Keratinocyte (primary cell): ENCODE measurements at regions not wholly inside any gene's neighbourhood (a gene's known extent, or its start where the extent isn't known, plus 50 kb on each side); places are given as distances from the start of the nearest gene placed in this dataset.

ENCODE experiments used
- DNase-seq: peaks from one replicate; pipeline ENCODE4 v3.0.0-alpha.2; 2011; ENCODE audit warnings: low read depth, missing footprints, low spot score
- FAIRE-seq: peaks from 2 replicates; lab custom pipeline; 2011; peaks lifted over from hg19 to GRCh38; lab: Jason Lieb, UNC
- H2AFZ ChIP-seq: 2 replicates; pipeline ENCODE4 v1.6.0; 2012; ENCODE audit warnings: low read length, control low read depth, inconsistent platforms; ENCODE audit not compliant: control insufficient read depth
- H3K27ac ChIP-seq: 2 replicates; pipeline ENCODE4 v1.5.1; 2011; ENCODE audit warnings: low read length; ENCODE audit not compliant: control insufficient read depth, insufficient read depth
- H3K27me3 ChIP-seq: 3 replicates; pipeline ENCODE4 v1.6.0; 2011; ENCODE audit warnings: low read length; ENCODE audit not compliant: control insufficient read depth, insufficient read depth; ENCODE audit errors: extremely low read depth
- H3K36me3 ChIP-seq, 2 experiments: 2 replicates in 1 of 2; 3 replicates in 1 of 2; pipeline ENCODE4 v1.5.1; 2011; ENCODE audit warnings: low read length in 2 of 2, mild to moderate bottlenecking in 1 of 2; ENCODE audit not compliant: control insufficient read depth in 2 of 2, insufficient read depth in 2 of 2; ENCODE audit errors: extremely low read depth in 1 of 2
- H3K4me1 ChIP-seq: 3 replicates; pipeline ENCODE4 v1.5.1; 2011; ENCODE audit warnings: low read length; ENCODE audit not compliant: control insufficient read depth, insufficient read depth; ENCODE audit errors: extremely low read depth
- H3K4me2 ChIP-seq: 3 replicates; pipeline ENCODE4 v1.6.0; 2011; ENCODE audit warnings: low read depth, low read length; ENCODE audit not compliant: control insufficient read depth, insufficient read depth; ENCODE audit errors: extremely low read depth
- H3K4me3 ChIP-seq, 3 experiments: fragments of 200-600 bp in 1 of 3; sonication (generic) in 1 of 3; 2 replicates in 2 of 3; 3 replicates in 1 of 3; pipeline ENCODE4 v1.5.1; 2011 to 2016; ENCODE audit warnings: low read length in 3 of 3, mild to moderate bottlenecking in 3 of 3, control low read depth in 2 of 3, inconsistent platforms in 1 of 3, low read depth in 1 of 3, mixed read lengths in 1 of 3, mixed run types in 1 of 3, moderate library complexity in 1 of 3; ENCODE audit not compliant: control insufficient read depth in 2 of 3, insufficient read depth in 2 of 3; ENCODE audit errors: extremely low read depth in 1 of 3
- H3K79me2 ChIP-seq: 2 replicates; pipeline ENCODE4 v1.6.0; 2012; ENCODE audit warnings: low read length; ENCODE audit not compliant: control insufficient read depth, insufficient read depth
- H3K9ac ChIP-seq: 3 replicates; pipeline ENCODE4 v1.6.0; 2011; ENCODE audit warnings: low read length; ENCODE audit not compliant: control insufficient read depth, insufficient read depth; ENCODE audit errors: extremely low read depth
- H3K9me1 ChIP-seq: 3 replicates; pipeline ENCODE4 v1.6.0; 2011; ENCODE audit warnings: low read length; ENCODE audit not compliant: control insufficient read depth, insufficient read depth; ENCODE audit errors: extremely low read depth
- H3K9me3 ChIP-seq: 2 replicates; pipeline ENCODE4 v1.5.1; 2012; ENCODE audit warnings: low read depth, low read length; ENCODE audit not compliant: control insufficient read depth
- H4K20me1 ChIP-seq: 3 replicates; pipeline ENCODE4 v1.6.0; 2011; ENCODE audit warnings: low read length; ENCODE audit not compliant: control insufficient read depth, insufficient read depth; ENCODE audit errors: extremely low read depth
- CTCF ChIP-seq, 3 experiments: IDR thresholded peaks in 1 of 3; conservative IDR thresholded peaks in 1 of 3; optimal IDR thresholded peaks in 1 of 3; 2 replicates in 2 of 3; 3 replicates in 1 of 3; pipeline versions ENCODE3 to v1.5.1; 2011; ENCODE audit warnings: low read length in 3 of 3, mild to moderate bottlenecking in 3 of 3, moderate library complexity in 2 of 3, control low read depth in 1 of 3, inconsistent platforms in 1 of 3; ENCODE audit not compliant: insufficient read depth in 2 of 3; ENCODE audit errors: extremely low read depth in 1 of 3
- EZH2 ChIP-seq: IDR thresholded peaks from one replicate; pipeline ENCODE4 v1.6.1; 2012; ENCODE audit warnings: inconsistent platforms, mild to moderate bottlenecking, low read length, moderate library complexity
- dilution Hi-C: fragments of 300-500 bp; cut with MboI; formaldehyde crosslinking; loops from one replicate; pipeline ENCODE4 v1.7.0; 2020; ENCODE audit warnings: low sequenced_read_pairs; ENCODE audit not compliant: extremely low pct_ligation_motif_present

- H2AFZ ChIP-seq, result no peak overlapping the region
- H3K4me3 ChIP-seq, result no peak overlapping the region
- no peak overlapping the region for H3K27ac ChIP-seq
- H4K20me1 ChIP-seq, result no peaks in the 10 kb centered on the region
- no peaks in the 10 kb centered on the region for H3K27me3 ChIP-seq
- no peak overlapping the region for H3K9ac ChIP-seq
- H3K79me2 ChIP-seq, result peaks cover 77% of the 10 kb centered on the region
- FAIRE-seq (no peak), DNase-seq (no peak)
- H3K9me1 ChIP-seq, result peaks cover 2% of the 10 kb centered on the region
- no peaks in the 10 kb centered on the region for H3K9me3 ChIP-seq
- TF ChIP-seq CTCF (optimal IDR thresholded peaks at IDR 0.05 in 1 of 3, IDR thresholded peaks at IDR 0.05 in 1 of 3, conservative IDR thresholded peaks at IDR 0.05 in 1 of 3; ENCODE audit: extremely low read depth in 1 of 3, insufficient read depth in 2 of 3, low read length in 3 of 3), result no peak
- no peak for TF ChIP-seq EZH2
- dilution Hi-C loops, result no loop called here
- H3K4me2 ChIP-seq, result no peak overlapping the region
- H3K36me3 ChIP-seq, result no peaks in the 10 kb centered on the region
- H3K4me1 ChIP-seq, result peaks cover 39% of the 10 kb centered on the region
Measured at GRCh38 chr3:42028474-42028873, 62.7 kb upstream of the TRAK1 start.

DNA sequence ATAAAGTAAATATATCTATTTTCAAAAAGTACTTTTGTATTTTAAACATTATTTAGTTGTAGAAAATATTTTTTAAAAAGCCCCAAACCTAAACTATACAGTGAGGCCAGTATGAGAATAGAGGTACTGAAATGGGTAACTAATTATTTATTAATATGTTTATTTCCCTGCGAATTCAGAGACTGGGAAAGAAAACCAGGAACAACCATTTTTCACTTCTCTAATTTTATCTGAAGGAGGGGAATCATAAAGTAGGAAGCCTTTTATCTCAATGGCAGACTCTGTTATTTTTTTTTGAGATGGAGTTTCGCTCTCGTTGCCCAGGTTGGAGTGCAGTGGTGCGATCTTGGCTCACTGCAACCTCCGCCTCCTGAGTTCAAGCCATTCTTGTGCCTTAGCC lies 63.6 kb upstream of the TRAK1 start:
- DNase-seq (no peak), FAIRE-seq (no peak)
- Histone ChIP-seq H3K9ac (no peak overlapping the region), H3K27ac (no peak overlapping the region), H2AFZ (no peak overlapping the region), H3K9me1 (peaks cover 2% of the 10 kb centered on the region), H3K9me3 (no peaks in the 10 kb centered on the region), H3K4me2 (no peak overlapping the region), H3K79me2 (peaks cover 77% of the 10 kb centered on the region), H3K27me3 (no peaks in the 10 kb centered on the region), H3K36me3 (no peaks in the 10 kb centered on the region), H3K4me3 (no peak overlapping the region), H3K4me1 (peaks cover 33% of the 10 kb centered on the region), H4K20me1 (no peaks in the 10 kb centered on the region)
- dilution Hi-C loops, result no loop called here
- TF ChIP-seq EZH2 (no peak), CTCF (optimal IDR thresholded peaks at IDR 0.05 in 1 of 3, IDR thresholded peaks at IDR 0.05 in 1 of 3, conservative IDR thresholded peaks at IDR 0.05 in 1 of 3; ENCODE audit: extremely low read depth in 1 of 3, insufficient read depth in 2 of 3, low read length in 3 of 3) (no peak)
